T-helper 2 cell treated with Interferon-gamma antibody and Interleukin-4, amounts not matched to agents 100 ng/mL and 5 ng/mL, for 36 hours (primary cell): ENCODE measurements at regions not wholly inside any gene's neighbourhood (a gene's known extent, or its start where the extent isn't known, plus 50 kb on each side); places are given as distances from the start of the nearest gene placed in this dataset.
"Not testable (repeated sequence)": the region's sequence is repeated elsewhere in the genome, so short reads cannot be mapped to it uniquely, and the experiment has no call there.

Source experiments
- intact Hi-C: fragments of 100-400 bp; cut with micrococcal nuclease; formaldehyde crosslinking; loops from one replicate; pipeline ENCODE4 v1.15.1; 2023

GRCh38 chr14:100416921-100417860 lies 94.1 kb downstream of the SLC25A47 start:
- intact Hi-C loops, result no loop called here

- intact Hi-C loops, result no loop called here
These were observed 96.7 kb downstream of the SLC25A47 start for GRCh38 chr14:100419856-100420255.

GRCh38 chr14:100421756-100422470 lies 98.8 kb downstream of the SLC25A47 start:
- intact Hi-C loops, result loop anchor here (2.0 kb wide), 1 partner anchor 15 kb away; no protein-coding TSS in a partner anchor

- intact Hi-C loops, result loop anchor here (2.0 kb wide), 1 partner anchor 16 kb away; no protein-coding TSS in a partner anchor
These were observed 99.6 kb downstream of the SLC25A47 start for GRCh38 chr14:100422556-100423316.

- intact Hi-C loops, result loop anchor here (2.0 kb wide), 1 partner anchor 17 kb away; no protein-coding TSS in a partner anchor
These were observed 100.3 kb downstream of the SLC25A47 start for GRCh38 chr14:100423317-100424010.

GRCh38 chr14:100424504-100425428 lies 101.6 kb downstream of the SLC25A47 start:
- intact Hi-C loops, result no loop called here

- intact Hi-C loops, result no loop called here
These were observed 102.3 kb downstream of the SLC25A47 start for GRCh38 chr14:100425429-100425827.

- intact Hi-C loops, result no loop called here
These were observed 103.2 kb downstream of the SLC25A47 start for GRCh38 chr14:100426314-100426713.

GRCh38 chr14:100427166-100427565 lies 104.0 kb downstream of the SLC25A47 start:
- intact Hi-C loops, result no loop called here

- intact Hi-C loops, result no loop called here
These were observed 105.6 kb downstream of the SLC25A47 start for GRCh38 chr14:100428727-100429126.

- intact Hi-C loops, result no loop called here
These were observed 106.4 kb downstream of the SLC25A47 start for GRCh38 chr14:100429537-100429936.

- intact Hi-C loops, result no loop called here
These were observed 107.4 kb downstream of the SLC25A47 start for GRCh38 chr14:100430571-100430970.

- intact Hi-C loops, result not testable (repeated sequence)
These were observed 108.3 kb downstream of the SLC25A47 start for GRCh38 chr14:100431461-100431860.

- intact Hi-C loops, result no loop called here
These were observed 109.7 kb downstream of the SLC25A47 start for GRCh38 chr14:100432652-100433427.

- intact Hi-C loops, result no loop called here
These were observed 110.3 kb downstream of the SLC25A47 start for GRCh38 chr14:100433428-100433814.

GRCh38 chr14:100434033-100434601 lies 111.0 kb downstream of the SLC25A47 start:
- intact Hi-C loops, result no loop called here

GRCh38 chr14:100434911-100435438 lies 111.8 kb downstream of the SLC25A47 start:
- intact Hi-C loops, result no loop called here

- intact Hi-C loops, result no loop called here
These were observed 112.3 kb downstream of the SLC25A47 start for GRCh38 chr14:100435459-100435858.
